ENCODE measurements at regions not wholly inside any gene's neighbourhood (a gene's known extent, or its start where the extent isn't known, plus 50 kb on each side); places are given as distances from the start of the nearest gene placed in this dataset.
"Not testable (repeated sequence)": the region's sequence is repeated elsewhere in the genome, so short reads cannot be mapped to it uniquely, and the experiment has no call there.

- TF ChIP-seq POLR2A (IDR thresholded peaks at IDR 0.05; ENCODE audit: low read length); RAD21 (conservative IDR thresholded peaks at IDR 0.05 in 1 of 2, IDR thresholded peaks at IDR 0.05 in 1 of 2); ZFP36 (IDR thresholded peaks at IDR 0.05; ENCODE audit: borderline replicate concordance, partially characterized antibody); REST (IDR thresholded peaks at IDR 0.05); EP300 (IDR thresholded peaks at IDR 0.05); POLR2AphosphoS2 (conservative IDR thresholded peaks at IDR 0.05; ENCODE audit: low read length); CHD2 (IDR thresholded peaks at IDR 0.05; ENCODE audit: low read length, partially characterized antibody); CTCF (IDR thresholded peaks at IDR 0.05); MYC (IDR thresholded peaks at IDR 0.05; ENCODE audit: borderline replicate concordance, low read length): not testable (repeated sequence)
These were observed 56.3 kb upstream of the TIAM2 start for GRCh38 chr6:154938727-154939285.
